ENCODE measurements at regions not wholly inside any gene's neighbourhood (a gene's known extent, or its start where the extent isn't known, plus 50 kb on each side); places are given as distances from the start of the nearest gene placed in this dataset.

DNA sequence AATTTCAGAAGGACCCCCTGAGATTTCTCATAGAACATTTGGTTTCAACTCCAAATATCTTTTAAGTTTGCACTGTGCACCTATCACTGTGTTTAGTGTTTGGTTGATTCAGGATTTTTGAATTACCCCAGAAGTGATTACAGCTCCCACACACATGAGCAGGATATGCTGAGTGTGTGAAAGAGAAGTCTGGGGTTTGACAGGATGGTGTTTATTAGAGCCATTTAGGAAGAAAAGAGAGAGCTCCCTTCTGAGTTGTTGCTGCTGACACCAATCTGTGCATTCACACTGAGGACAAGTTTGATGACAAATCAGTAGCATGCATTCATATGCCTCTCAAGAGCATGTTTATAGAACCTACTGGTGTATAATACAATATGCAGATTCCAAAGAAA, 118.1 kb downstream of the RPL22L1 start:
- no peak for DNase-seq

DNA sequence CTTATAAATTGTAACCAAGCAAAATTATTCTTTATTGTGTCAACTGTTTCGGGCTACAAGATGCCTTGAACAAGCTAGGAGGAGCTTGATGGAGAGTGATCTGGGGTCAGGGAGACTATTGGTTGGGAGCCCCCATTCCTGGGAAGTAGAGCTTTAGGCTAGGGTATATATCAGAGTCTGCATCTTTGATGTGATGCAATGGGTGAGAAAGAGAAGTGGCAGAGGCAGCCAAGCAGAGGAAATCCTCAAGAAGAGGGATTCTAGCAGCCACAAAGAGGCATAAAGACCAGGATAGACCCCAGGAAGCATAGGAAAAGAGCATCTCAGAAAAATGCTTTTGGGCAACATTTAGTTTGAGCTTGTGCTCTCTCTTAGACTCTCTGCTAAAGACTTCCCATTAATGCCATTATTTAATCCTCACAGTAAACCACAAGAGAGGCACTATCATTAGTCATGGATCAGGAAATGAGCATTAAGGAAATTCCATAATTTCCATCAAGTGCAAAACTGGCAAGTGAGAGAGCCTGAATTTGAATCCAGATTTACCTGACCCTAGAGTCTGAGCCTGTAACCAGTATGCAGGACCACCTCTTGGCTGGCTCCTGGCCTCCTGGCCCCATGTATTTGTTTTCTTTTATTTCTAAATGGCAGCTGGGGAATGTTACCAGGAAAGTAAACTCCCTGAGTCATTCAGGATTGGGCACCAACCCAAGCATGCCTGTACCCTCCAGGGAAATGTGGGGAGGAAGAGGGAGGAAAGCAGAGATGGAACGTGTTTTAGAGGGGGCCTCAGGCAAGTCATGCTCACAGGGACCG, 118.7 kb downstream of the RPL22L1 start:
- no peak for DNase-seq

- DNase-seq = no peak
These were observed 119.5 kb downstream of the RPL22L1 start for GRCh38 chr3:170750478-170750830.

DNA sequence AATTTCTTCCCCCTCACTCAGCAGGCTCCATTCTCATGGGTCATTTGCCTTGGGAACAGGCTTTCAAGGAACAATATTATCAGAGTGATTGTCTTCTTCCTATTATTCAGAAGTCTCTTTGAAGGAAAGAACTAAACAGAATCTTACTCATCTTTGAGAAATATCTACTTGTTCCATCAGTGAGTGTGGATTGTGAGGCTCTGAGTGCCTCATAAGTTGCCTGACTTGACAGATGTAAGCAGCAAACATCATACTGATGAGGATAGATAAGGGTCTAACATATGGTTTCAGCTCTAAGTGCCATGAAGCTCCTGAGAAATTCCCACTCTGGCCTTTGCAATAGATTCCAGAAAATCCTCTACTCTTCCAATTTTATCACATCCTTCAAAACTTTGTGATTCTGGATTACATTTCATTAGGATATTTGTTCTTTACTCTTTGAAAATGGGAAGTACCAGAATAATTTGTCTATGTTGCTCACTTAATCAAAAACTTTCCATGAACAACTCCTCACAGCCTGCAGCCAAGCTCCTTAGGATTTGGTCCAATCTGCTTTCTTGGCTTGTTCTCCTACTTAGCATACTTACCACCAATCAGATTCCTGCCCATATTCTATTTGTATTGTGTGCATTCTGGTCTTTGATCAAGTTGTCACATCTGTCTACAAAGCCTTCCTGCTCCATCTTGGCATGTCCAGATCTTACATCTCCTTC, 120.1 kb downstream of the RPL22L1 start:
- DNase-seq = no peak

- no peak for DNase-seq
These were observed 120.8 kb downstream of the RPL22L1 start for GRCh38 chr3:170749185-170749584.

GRCh38 chr3:170746175-170746942, 123.6 kb downstream of the RPL22L1 start:
- DNase-seq = no peak

DNA sequence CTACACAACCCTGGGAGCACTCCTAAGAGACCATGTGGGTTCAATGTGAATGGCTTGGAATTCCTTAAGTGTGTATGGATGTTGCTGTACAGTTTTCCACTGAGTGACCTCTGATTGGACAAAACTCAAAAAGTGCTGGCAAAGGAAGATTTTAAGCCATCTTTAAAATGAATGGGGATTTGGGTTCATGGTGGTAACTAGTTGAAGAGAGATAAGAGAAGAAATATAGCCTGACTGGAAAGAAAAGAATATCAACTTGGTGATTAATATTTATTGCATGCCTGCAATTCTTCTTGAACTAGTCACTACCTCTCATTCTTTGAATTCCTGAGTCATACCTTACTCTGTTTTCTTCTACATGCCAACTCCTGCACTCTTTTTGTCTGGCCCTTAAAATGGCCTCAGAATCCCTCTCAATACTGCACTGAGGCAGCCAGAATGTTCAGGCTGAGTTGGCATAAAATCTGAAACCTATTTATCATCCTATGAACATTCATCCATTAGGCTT, 124.7 kb downstream of the RPL22L1 start:
- DNase-seq = no peak

DNA sequence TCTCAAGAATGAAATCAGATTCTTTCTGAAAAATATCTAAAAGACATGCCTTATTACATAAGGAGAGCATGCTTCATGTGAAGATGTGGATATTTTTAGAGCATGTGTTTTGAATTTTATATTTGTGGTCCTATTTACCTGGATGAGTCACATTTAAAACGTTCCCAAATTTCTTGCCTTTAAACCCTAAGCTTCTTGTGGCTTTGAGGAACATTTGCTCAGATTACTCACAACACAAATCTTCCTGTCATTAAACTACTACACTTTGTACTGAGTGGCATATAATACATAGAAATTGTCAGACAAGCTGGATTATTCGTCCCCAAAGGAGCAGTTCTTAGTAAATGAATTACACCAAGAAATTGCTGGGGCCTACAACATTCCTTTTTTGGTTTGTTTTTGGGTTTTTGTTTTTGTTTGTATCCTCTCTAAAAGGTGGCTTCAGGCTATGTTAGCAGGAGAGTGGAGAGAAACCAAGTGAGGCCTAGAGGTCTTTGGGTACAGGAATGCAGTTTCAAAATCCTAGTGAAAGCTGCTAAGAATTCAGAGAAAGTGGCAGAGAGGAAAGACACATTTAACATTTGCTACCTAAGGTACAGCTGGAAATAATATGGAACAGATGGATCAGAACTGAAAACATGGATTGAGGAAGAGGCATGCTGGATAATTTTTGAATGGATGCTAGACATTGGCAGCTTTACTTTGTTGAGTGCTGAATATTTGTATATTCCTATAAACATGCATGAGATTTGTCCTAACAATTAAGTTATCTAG, 128.1 kb downstream of the RPL22L1 start:
- no peak for DNase-seq

GRCh38 chr3:170740726-170741591, 129.0 kb downstream of the RPL22L1 start:
- DNase-seq = no peak

DNA sequence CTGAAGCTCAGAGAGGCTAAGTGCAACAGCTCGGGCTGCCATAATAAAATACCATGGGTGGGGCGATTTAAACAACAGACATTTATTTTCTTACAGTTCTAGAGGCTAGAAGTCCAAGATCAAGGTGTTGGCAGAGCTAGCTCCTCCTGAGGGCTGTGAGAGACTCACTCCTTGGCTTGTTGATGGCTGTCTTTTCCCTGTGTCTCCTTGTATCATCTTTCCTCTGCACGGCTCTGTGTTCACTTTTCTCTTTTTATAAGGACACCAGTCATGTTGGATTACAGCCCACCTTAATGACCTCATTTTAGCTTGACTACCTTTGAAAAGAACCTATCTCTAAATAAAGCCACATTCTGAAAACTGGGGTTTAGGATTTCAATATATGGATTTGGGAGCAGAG, 129.7 kb downstream of the RPL22L1 start:
- no peak for DNase-seq

GRCh38 chr3:170739410-170739809, 130.6 kb downstream of the RPL22L1 start:
- DNase-seq = no peak

DNA sequence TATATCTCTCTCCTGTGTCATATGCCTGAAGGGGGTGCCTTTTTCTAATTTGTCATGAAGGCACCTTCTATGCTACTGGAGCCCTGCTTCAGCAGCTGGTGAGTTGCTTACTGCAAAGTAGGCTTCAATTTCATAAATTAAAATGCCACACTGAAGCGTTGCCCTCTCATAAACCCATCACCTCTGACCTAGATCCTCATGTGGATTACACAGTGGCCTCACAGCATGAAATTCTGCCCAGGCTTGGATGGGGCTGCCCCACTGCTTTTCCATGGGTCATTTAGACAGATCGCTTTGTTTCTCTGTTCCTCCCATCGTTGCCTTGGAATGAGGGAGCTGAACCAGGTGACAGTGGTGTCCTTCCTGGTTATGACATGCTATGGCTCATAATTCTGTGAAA, 131.2 kb downstream of the RPL22L1 start:
- DNase-seq = no peak

DNA sequence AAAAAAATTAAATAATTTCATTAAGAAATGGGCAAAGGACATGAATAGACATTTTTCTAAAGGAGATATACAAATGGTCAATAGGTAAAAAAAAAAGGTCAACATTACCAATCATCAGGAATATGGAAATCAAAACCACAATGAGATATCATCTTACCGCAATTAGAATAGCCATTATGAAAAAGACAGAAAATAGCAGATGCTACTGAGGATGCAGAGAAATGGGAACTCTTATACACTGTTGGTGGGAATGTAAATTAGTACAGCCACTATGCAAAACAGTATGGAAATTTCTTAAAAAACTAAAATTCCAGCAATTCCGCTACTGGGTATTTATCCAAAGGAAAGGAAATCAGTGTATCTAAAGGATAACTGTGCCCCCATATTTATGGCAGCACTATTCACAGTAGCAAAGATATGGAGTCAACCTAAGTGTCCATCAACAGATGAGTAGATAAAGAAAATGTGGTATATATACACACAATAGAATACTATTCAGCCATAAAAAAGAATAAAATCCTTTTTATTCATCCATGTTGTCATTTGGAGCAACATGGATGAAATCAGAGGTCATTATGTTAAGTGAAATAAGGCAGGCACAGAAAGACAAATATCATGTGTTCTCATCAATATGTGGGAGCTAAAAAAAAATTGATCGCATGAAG, 132.4 kb downstream of the RPL22L1 start:
- DNase-seq = no peak

DNA sequence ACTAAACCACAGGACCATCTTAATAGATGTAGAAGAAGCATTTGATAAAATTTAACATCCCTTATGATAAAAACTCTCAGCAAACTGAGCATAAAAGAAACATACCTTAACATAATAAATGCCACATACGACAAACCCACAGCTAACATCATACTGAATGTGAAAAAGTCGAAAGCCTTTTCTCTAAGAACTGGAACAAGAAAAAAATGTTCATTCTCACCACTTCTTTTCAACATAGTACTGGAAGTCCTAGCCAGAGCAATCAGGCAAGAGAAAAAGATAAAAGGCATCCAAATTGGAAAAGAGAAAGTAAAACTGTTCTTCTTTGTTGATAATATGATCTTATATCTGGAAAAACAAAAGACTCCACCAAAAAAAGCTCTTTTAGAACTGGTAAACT, 134.2 kb downstream of the RPL22L1 start:
- no peak for DNase-seq

DNA sequence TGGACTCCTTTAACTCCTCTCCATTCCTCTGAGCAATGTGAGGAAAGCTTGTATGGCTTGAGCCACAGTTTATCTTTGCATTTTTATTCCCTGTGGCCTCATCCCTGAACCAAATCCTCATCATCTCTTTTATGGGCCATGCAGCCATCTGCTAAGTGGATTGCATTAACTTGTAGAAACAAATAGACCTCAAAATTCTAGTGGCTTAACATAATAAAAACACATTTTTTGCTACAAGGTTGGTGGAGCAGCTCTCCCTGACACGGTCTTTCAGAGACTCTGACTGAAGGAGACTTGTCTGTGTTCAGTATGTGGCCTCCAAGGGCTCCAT, 135.3 kb downstream of the RPL22L1 start:
- DNase-seq = no peak

GRCh38 chr3:170734043-170734734, 135.8 kb downstream of the RPL22L1 start:
- no peak for DNase-seq

DNA sequence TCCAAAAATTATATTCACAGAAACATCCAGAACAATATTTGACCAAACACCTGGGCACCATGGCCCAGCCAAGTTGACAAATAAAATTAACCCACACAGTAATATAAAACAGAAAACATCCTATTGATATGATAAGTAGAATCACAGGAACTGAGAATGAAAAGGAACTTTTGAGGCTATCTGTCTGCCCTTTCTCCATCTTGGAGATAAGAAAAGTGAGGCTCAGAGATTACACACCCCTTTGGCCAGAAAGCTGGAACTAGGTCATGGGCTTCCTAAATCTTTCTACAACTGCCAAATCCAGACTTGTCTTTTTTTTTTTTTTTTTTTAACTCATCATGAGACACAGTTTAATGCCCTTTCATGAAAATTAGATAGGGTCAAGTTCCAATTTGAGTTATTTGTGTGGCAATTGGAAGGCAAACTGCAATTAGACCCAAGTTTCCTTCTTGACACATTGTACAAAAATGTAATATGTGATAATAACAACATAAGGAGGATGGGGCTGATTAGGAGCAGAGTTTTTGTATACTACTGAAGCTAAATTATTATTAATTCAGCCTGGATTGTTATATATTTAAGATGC, 137.2 kb downstream of the RPL22L1 start:
- no peak for DNase-seq

DNA sequence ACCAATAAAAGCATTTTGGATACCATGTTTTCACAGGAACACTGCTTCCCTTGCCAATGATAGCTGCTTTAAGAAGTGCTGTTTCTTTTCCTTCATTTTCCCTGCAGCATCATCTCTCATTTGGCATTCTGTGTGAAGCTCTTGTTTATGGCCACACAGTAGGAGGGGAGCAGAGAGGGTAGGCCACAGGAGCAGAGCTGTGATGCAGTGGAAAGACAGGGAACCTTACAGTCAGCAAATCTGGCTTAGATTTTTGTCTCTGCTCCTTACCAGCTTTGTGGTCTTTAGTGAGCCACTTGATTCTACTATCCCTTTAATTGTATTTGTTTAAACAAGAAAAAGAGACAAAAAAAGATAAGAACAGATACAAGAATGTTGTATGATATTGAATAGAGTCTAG, 138.7 kb downstream of the RPL22L1 start:
- no peak for DNase-seq

DNA sequence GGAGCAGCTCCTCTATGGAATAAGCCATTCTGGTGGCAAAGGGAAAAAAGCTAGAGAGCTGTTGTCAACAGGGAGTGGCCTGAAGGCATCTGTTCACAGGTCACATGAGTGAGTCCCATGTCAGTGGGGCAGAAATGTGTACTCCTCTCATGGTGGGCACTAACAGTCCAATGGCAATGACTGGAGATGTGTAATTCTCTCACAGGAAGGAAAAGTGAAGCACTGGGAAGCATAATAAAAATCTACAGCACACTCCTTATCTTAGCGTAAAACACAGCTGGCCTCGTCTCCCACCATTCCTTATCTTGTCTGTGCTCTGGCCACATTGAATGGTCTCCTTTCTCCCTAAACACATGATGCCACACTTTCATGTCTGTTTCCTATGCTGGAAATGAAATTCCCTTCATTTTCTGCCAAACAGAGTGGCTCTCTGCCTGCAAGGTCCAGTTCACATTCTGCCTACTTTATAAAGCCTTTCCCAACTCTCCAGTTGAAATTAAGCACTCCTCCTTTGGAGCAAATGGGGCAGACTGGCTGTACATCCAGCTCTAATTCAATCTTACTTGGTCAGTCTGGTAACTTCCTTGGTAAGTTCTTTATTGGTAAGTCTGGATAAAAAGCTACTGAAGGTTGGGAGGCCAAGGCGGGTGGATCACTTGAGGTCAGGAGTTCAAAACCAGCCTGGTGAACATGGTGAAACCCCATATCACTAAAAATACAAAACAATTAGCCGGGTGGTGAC, 139.8 kb downstream of the RPL22L1 start:
- no peak for DNase-seq

DNA sequence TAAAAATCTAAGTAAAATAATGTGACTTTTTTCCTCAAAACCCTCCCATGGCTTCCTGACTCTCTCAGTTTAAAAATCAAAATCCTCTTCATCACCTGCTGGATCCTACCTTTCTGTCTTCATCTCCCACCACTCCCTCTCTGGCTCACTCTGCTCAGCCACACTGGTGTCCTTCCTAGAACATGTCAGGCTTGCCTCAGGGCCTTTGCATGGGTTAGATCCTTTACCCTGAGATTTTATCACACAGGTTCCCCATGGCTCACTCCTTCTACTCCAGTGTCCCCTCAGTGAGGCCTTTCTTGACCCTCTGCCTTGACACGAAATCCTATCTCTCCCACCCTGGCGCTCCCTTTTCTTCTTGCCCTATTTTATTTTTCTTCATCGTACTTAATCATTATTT, 141.8 kb downstream of the RPL22L1 start:
- DNase-seq = no peak
